HEK293T (cell line): ENCODE measurements at regions not wholly inside any gene's neighbourhood (a gene's known extent, or its start where the extent isn't known, plus 50 kb on each side); places are given as distances from the start of the nearest gene placed in this dataset.

Experiments
- CTCF ChIA-PET: fragments of 350-600 bp; formaldehyde crosslinking; extraction: SDS; loops from one replicate; lab custom pipeline; 2021; ENCODE audit warnings: antibody characterized with exemption, inconsistent platforms; lab: Yijun Ruan, JAX
- POLR2A ChIA-PET: fragments of 350-600 bp; formaldehyde crosslinking; extraction: SDS; loops from one replicate; lab custom pipeline; 2020; ENCODE audit warnings: antibody characterized with exemption, inconsistent platforms; lab: Yijun Ruan, JAX
- DNase-seq: peaks from one replicate; pipeline ENCODE4 v3.0.0; 2012; ENCODE audit warnings: mixed read lengths; ENCODE audit errors: extremely low spot score
- ARNT ChIP-seq: fragments of 450-650 bp; IDR thresholded peaks from 2 replicates; pipeline ENCODE4 v1.6.1; 2017; ENCODE audit warnings: mild to moderate bottlenecking
- BHLHE40 ChIP-seq: fragments of 450-650 bp; IDR thresholded peaks from 2 replicates; pipeline ENCODE4 v1.6.1; 2016; ENCODE audit warnings: mild to moderate bottlenecking, moderate library complexity, borderline replicate concordance
- CTBP1 ChIP-seq: fragments of 450-650 bp; IDR thresholded peaks from 2 replicates; pipeline ENCODE4 v1.6.1; 2016; ENCODE audit warnings: borderline replicate concordance
- ELF4 ChIP-seq: fragments of 450-650 bp; IDR thresholded peaks from 2 replicates; pipeline ENCODE4 v1.6.1; 2017; ENCODE audit warnings: antibody characterized with exemption
- FOXA1 ChIP-seq: fragments of 450-650 bp; IDR thresholded peaks from 2 replicates; pipeline ENCODE4 v1.6.1; 2016; ENCODE audit warnings: mild to moderate bottlenecking
- FOXK2 ChIP-seq: fragments of 450-650 bp; IDR thresholded peaks from 2 replicates; pipeline ENCODE4 v1.6.1; 2016; ENCODE audit warnings: mild to moderate bottlenecking
- FOXM1 ChIP-seq: fragments of 450-650 bp; IDR thresholded peaks from 2 replicates; pipeline ENCODE4 v1.6.1; 2017; ENCODE audit warnings: mild to moderate bottlenecking, borderline replicate concordance
- HDGF ChIP-seq: fragments of 450-650 bp; IDR thresholded peaks from 2 replicates; pipeline ENCODE4 v1.6.1; 2017; ENCODE audit warnings: antibody characterized with exemption, borderline replicate concordance
- L3MBTL2 ChIP-seq: fragments of 450-650 bp; conservative IDR thresholded peaks from 2 replicates; pipeline ENCODE4 v1.6.1; 2016; ENCODE audit warnings: mild to moderate bottlenecking
- LEF1 ChIP-seq: fragments of 450-650 bp; IDR thresholded peaks from 2 replicates; pipeline ENCODE4 v1.6.1; 2017; ENCODE audit warnings: mild to moderate bottlenecking, borderline replicate concordance
- NFRKB ChIP-seq: fragments of 450-650 bp; IDR thresholded peaks from 2 replicates; pipeline ENCODE4 v1.6.1; 2016; ENCODE audit warnings: mild to moderate bottlenecking, moderate library complexity
- SP1 ChIP-seq: fragments of 450-650 bp; IDR thresholded peaks from 2 replicates; pipeline ENCODE4 v1.6.1; 2017
- SUZ12 ChIP-seq: fragments of 450-650 bp; IDR thresholded peaks from 2 replicates; pipeline ENCODE4 v1.6.1; 2016; ENCODE audit warnings: mild to moderate bottlenecking
- TARDBP ChIP-seq: fragments of 450-650 bp; IDR thresholded peaks from 2 replicates; pipeline ENCODE4 v1.6.1; 2016
- ZNF384 ChIP-seq: fragments of 450-650 bp; IDR thresholded peaks from 2 replicates; pipeline ENCODE4 v1.6.1; 2016
- TF ChIP-seq, protein P1 (sequence below): fragments of 450-650 bp; IDR thresholded peaks from 2 replicates; pipeline ENCODE4 v1.6.1; 2016

- DNase-seq: no peak
- ChIA-PET CTCF (no interaction called here), POLR2A (no interaction called here)
- TF ChIP-seq BHLHE40 (no peak), NFRKB (no peak), LEF1 (no peak), ZNF384 (no peak), FOXK2 (no peak), ARNT (no peak), SUZ12 (no peak), ELF4 (no peak), FOXA1 (no peak), HDGF (no peak), SP1 (no peak), CTBP1 (no peak), TARDBP (no peak)
- TF ChIP-seq, protein P1, sequence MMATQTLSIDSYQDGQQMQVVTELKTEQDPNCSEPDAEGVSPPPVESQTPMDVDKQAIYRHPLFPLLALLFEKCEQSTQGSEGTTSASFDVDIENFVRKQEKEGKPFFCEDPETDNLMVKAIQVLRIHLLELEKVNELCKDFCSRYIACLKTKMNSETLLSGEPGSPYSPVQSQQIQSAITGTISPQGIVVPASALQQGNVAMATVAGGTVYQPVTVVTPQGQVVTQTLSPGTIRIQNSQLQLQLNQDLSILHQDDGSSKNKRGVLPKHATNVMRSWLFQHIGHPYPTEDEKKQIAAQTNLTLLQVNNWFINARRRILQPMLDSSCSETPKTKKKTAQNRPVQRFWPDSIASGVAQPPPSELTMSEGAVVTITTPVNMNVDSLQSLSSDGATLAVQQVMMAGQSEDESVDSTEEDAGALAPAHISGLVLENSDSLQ: no peak
Observed at GRCh38 chr5:114952876-114953275, 216.8 kb downstream of the TRIM36 start.

GRCh38 chr5:114949756-114950155 lies 220.0 kb downstream of the TRIM36 start:
- ChIA-PET CTCF (interaction anchor here (0.6 kb wide), 1 partner anchor 64 kb away, joined by 3 read pairs; no protein-coding TSS in a partner anchor), POLR2A (no interaction called here)
- no peak for TF ChIP-seq LEF1
- TF ChIP-seq, protein P1: no peak
- no peak for TF ChIP-seq ELF4
- TF ChIP-seq FOXK2: no peak
- no peak for TF ChIP-seq NFRKB
- TF ChIP-seq SUZ12: no peak
- TF ChIP-seq ARNT: no peak
- no peak for TF ChIP-seq CTBP1
- no peak for TF ChIP-seq FOXA1
- TF ChIP-seq ZNF384: no peak
- TF ChIP-seq FOXM1: no peak
- DNase-seq: no peak

- DNase-seq: no peak
- POLR2A ChIA-PET: no interaction called here
- CTCF ChIA-PET: no interaction called here
- no peak for TF ChIP-seq ARNT
- TF ChIP-seq, protein P1: no peak
- no peak for TF ChIP-seq NFRKB
- TF ChIP-seq FOXM1: no peak
- no peak for TF ChIP-seq BHLHE40
- TF ChIP-seq ELF4: no peak
- no peak for TF ChIP-seq HDGF
- TF ChIP-seq SUZ12: no peak
- no peak for TF ChIP-seq LEF1
- no peak for TF ChIP-seq SP1
- TF ChIP-seq FOXA1: no peak
- no peak for TF ChIP-seq FOXK2
- TF ChIP-seq L3MBTL2: no peak
- TF ChIP-seq TARDBP: no peak
- no peak for TF ChIP-seq CTBP1
- no peak for TF ChIP-seq ZNF384
Observed at GRCh38 chr5:114948986-114949621, 220.6 kb downstream of the TRIM36 start.

GRCh38 chr5:114948363-114948762 lies 221.3 kb downstream of the TRIM36 start:
- ChIA-PET POLR2A (no interaction called here), CTCF (no interaction called here)
- DNase-seq: no peak
- TF ChIP-seq, protein P1: no peak
- TF ChIP-seq BHLHE40 (no peak), SP1 (no peak), NFRKB (no peak), LEF1 (no peak), L3MBTL2 (no peak), ELF4 (no peak), TARDBP (no peak), ARNT (no peak)

DNA sequence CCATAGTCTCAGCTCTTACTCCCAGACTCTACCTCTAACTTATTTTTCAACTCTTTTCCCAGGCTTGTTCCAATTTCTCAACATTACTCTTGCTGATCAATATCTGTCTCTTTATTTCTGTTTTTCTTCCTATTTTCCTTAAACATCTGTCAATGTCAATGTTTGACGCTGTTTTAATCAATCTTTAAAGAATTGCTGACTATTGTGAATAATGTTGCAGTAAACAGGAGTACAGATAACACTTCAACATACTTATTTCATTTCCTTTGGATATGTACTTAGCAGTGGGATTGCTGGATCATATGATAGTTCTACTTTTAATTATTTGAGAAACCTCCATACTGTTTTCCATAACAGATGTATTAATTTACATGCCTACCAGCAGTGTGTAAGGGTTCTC lies 229.0 kb downstream of the TRIM36 start:
- TF ChIP-seq FOXA1: no peak
- no peak for TF ChIP-seq BHLHE40
- CTCF ChIA-PET: no interaction called here

DNA sequence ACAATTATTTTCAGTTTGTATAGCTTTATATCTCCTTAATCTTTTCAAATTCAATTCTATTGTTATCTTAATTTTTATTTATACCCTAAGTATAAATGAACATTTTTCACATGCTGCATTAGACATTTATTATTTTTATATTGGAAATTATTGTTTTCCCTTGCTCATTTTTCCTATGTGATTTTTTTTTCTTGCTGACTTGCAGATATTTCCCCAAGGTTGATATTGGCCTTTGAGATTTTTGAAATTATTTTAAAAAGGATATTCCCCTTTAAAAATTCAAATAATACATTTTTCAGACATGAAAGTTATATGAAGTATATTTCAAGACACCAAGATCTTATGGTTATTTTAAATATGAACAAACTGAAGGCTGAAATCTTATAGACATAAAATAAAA lies 234.2 kb downstream of the TRIM36 start:
- POLR2A ChIA-PET: no interaction called here
- TF ChIP-seq, protein P1: no peak
- TF ChIP-seq FOXM1 (no peak), TARDBP (no peak), ELF4 (no peak), ARNT (no peak), L3MBTL2 (no peak), SUZ12 (no peak), CTBP1 (no peak), LEF1 (no peak), FOXA1 (no peak), BHLHE40 (no peak), SP1 (no peak), ZNF384 (no peak), FOXK2 (no peak), HDGF (no peak)
- no peak for DNase-seq
- CTCF ChIA-PET: no interaction called here

More for the DNA sequence above, 229.0 kb downstream of the TRIM36 start:
- no peak for DNase-seq
- POLR2A ChIA-PET: no interaction called here
